SK-N-SH treated with all-trans-retinoic acid at 6 μM for 48 hours (cell line): ENCODE measurements at regions not wholly inside any gene's neighbourhood (a gene's known extent, or its start where the extent isn't known, plus 50 kb on each side); places are given as distances from the start of the nearest gene placed in this dataset.

Experiments used
- ATAC-seq: fragments of 200-7000 bp; cut with Tn5 transposase; 3 replicates; pipeline ENCODE4 v1.9.1; 2020; ENCODE audit warnings: mild to moderate bottlenecking, moderate library complexity
- ARNTL ChIP-seq: fragments of 450-650 bp; formaldehyde crosslinking; IDR thresholded peaks from 2 replicates; pipeline ENCODE4 v1.5.0; 2020; ENCODE audit warnings: low read depth, mild to moderate bottlenecking, moderate library complexity, borderline replicate concordance
- BACH2 ChIP-seq: fragments of 250-450 bp; sonication (Bioruptor Pico); IDR thresholded peaks from 2 replicates; pipeline ENCODE4 v1.9.0; 2021; ENCODE audit warnings: mild to moderate bottlenecking, borderline replicate concordance
- CREB5 ChIP-seq: fragments of 250-450 bp; sonication (Bioruptor Pico); IDR thresholded peaks from 2 replicates; pipeline ENCODE4 v1.5.1; 2020; ENCODE audit warnings: low read depth, mild to moderate bottlenecking, moderate library complexity
- CSDC2 ChIP-seq: fragments of 250-450 bp; sonication (Bioruptor Pico); IDR thresholded peaks from 2 replicates; pipeline ENCODE4 v1.5.0; 2020; ENCODE audit warnings: mild to moderate bottlenecking, moderate library complexity
- ESRRG ChIP-seq: fragments of 250-450 bp; sonication (Bioruptor Pico); IDR thresholded peaks from 2 replicates; pipeline ENCODE4 v1.6.1; 2021; ENCODE audit warnings: mild to moderate bottlenecking
- GLIS3 ChIP-seq: fragments of 250-450 bp; sonication (Bioruptor Pico); IDR thresholded peaks from 2 replicates; pipeline ENCODE4 v1.5.0; 2020; ENCODE audit warnings: mild to moderate bottlenecking, moderate library complexity
- ISL1 ChIP-seq: fragments of 250-450 bp; sonication (Bioruptor Pico); IDR thresholded peaks from 2 replicates; pipeline ENCODE4 v2.1.2; 2022; ENCODE audit warnings: mild to moderate bottlenecking, moderate library complexity
- OSR1 ChIP-seq: fragments of 250-450 bp; sonication (Bioruptor Pico); IDR thresholded peaks from 2 replicates; pipeline ENCODE4 v1.8.0; 2022; ENCODE audit warnings: moderate library complexity, mild to moderate bottlenecking, inconsistent platforms
- RARB ChIP-seq: fragments of 250-450 bp; sonication (Bioruptor Pico); IDR thresholded peaks from 2 replicates; pipeline ENCODE4 v1.8.0; 2021; ENCODE audit warnings: mild to moderate bottlenecking, moderate library complexity
- SNAI2 ChIP-seq: fragments of 250-450 bp; sonication (Bioruptor Pico); IDR thresholded peaks from 2 replicates; pipeline ENCODE4 v1.5.0; 2020; ENCODE audit warnings: mild to moderate bottlenecking, moderate library complexity
- TCF4 ChIP-seq: fragments of 250-450 bp; sonication (Bioruptor Pico); IDR thresholded peaks from 2 replicates; pipeline ENCODE4 v1.8.0; 2021; ENCODE audit warnings: mild to moderate bottlenecking, moderate library complexity, borderline replicate concordance
- TOX ChIP-seq: fragments of 250-450 bp; sonication (Bioruptor Pico); IDR thresholded peaks from 2 replicates; pipeline ENCODE4 v1.8.0; 2021; ENCODE audit warnings: mild to moderate bottlenecking, moderate library complexity, borderline replicate concordance
- ZC3H10 ChIP-seq: fragments of 250-450 bp; sonication (Bioruptor Pico); IDR thresholded peaks from 2 replicates; pipeline ENCODE4 v1.5.1; 2021; ENCODE audit warnings: mild to moderate bottlenecking, moderate library complexity
- ZFP3 ChIP-seq: fragments of 250-450 bp; sonication (Bioruptor Pico); IDR thresholded peaks from 2 replicates; pipeline ENCODE4 v1.5.0; 2020; ENCODE audit warnings: mild to moderate bottlenecking, moderate library complexity
- ZFP30 ChIP-seq: fragments of 450-650 bp; formaldehyde crosslinking; IDR thresholded peaks from 2 replicates; pipeline ENCODE4 v1.5.0; 2022; ENCODE audit warnings: mild to moderate bottlenecking, moderate library complexity
- ZNF565 ChIP-seq: fragments of 450-650 bp; formaldehyde crosslinking; conservative IDR thresholded peaks from 2 replicates; pipeline ENCODE4 v1.5.0; 2020; ENCODE audit warnings: low read depth, mild to moderate bottlenecking, moderate library complexity
- ZNF70 ChIP-seq: fragments of 450-650 bp; formaldehyde crosslinking; IDR thresholded peaks from 2 replicates; pipeline ENCODE4 v1.5.0; 2020; ENCODE audit warnings: mild to moderate bottlenecking, moderate library complexity
- TF ChIP-seq, protein P1 (sequence below): fragments of 250-450 bp; sonication (Bioruptor Pico); IDR thresholded peaks from 2 replicates; pipeline ENCODE4 v1.5.0; 2020; ENCODE audit warnings: mild to moderate bottlenecking, moderate library complexity
- TF ChIP-seq, protein P2 (sequence below): fragments of 250-450 bp; sonication (Bioruptor Pico); IDR thresholded peaks from 2 replicates; pipeline ENCODE4 v1.8.0; 2020; ENCODE audit warnings: mild to moderate bottlenecking, moderate library complexity, borderline replicate concordance
- TF ChIP-seq, protein P3 (sequence below): fragments of 250-450 bp; sonication (Bioruptor Pico); IDR thresholded peaks from 2 replicates; pipeline ENCODE4 v1.5.1; 2021; ENCODE audit warnings: mild to moderate bottlenecking, moderate library complexity
- TF ChIP-seq, protein P4 (sequence below): fragments of 250-450 bp; sonication (Bioruptor Pico); IDR thresholded peaks from 2 replicates; pipeline ENCODE4 v1.8.0; 2021; ENCODE audit warnings: low read depth, mild to moderate bottlenecking, moderate library complexity, borderline replicate concordance

- TF ChIP-seq, protein P1, sequence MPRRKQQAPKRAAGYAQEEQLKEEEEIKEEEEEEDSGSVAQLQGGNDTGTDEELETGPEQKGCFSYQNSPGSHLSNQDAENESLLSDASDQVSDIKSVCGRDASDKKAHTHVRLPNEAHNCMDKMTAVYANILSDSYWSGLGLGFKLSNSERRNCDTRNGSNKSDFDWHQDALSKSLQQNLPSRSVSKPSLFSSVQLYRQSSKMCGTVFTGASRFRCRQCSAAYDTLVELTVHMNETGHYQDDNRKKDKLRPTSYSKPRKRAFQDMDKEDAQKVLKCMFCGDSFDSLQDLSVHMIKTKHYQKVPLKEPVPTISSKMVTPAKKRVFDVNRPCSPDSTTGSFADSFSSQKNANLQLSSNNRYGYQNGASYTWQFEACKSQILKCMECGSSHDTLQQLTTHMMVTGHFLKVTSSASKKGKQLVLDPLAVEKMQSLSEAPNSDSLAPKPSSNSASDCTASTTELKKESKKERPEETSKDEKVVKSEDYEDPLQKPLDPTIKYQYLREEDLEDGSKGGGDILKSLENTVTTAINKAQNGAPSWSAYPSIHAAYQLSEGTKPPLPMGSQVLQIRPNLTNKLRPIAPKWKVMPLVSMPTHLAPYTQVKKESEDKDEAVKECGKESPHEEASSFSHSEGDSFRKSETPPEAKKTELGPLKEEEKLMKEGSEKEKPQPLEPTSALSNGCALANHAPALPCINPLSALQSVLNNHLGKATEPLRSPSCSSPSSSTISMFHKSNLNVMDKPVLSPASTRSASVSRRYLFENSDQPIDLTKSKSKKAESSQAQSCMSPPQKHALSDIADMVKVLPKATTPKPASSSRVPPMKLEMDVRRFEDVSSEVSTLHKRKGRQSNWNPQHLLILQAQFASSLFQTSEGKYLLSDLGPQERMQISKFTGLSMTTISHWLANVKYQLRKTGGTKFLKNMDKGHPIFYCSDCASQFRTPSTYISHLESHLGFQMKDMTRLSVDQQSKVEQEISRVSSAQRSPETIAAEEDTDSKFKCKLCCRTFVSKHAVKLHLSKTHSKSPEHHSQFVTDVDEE (CRISPR knock-in tag) = no peak
- TF ChIP-seq ZC3H10 (CRISPR knock-in tag) = no peak
- TF ChIP-seq OSR1 (CRISPR knock-in tag) = no peak
- TF ChIP-seq CSDC2 (CRISPR knock-in tag) = no peak
- TF ChIP-seq ZNF70 (CRISPR knock-in tag) = no peak
- TF ChIP-seq RARB = no peak
- no peak for TF ChIP-seq TOX (CRISPR knock-in tag)
- no peak for TF ChIP-seq ARNTL (CRISPR knock-in tag)
- no peak for TF ChIP-seq ESRRG (CRISPR knock-in tag)
- TF ChIP-seq BACH2 (CRISPR knock-in tag) = no peak
- TF ChIP-seq ZFP3 (CRISPR knock-in tag) = no peak
- TF ChIP-seq CREB5 (CRISPR knock-in tag) = no peak
- TF ChIP-seq TCF4 (CRISPR knock-in tag) = no peak
- no peak for TF ChIP-seq SNAI2
- TF ChIP-seq, protein P2, sequence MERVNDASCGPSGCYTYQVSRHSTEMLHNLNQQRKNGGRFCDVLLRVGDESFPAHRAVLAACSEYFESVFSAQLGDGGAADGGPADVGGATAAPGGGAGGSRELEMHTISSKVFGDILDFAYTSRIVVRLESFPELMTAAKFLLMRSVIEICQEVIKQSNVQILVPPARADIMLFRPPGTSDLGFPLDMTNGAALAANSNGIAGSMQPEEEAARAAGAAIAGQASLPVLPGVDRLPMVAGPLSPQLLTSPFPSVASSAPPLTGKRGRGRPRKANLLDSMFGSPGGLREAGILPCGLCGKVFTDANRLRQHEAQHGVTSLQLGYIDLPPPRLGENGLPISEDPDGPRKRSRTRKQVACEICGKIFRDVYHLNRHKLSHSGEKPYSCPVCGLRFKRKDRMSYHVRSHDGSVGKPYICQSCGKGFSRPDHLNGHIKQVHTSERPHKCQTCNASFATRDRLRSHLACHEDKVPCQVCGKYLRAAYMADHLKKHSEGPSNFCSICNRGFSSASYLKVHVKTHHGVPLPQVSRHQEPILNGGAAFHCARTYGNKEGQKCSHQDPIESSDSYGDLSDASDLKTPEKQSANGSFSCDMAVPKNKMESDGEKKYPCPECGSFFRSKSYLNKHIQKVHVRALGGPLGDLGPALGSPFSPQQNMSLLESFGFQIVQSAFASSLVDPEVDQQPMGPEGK = no peak
- TF ChIP-seq, protein P3, sequence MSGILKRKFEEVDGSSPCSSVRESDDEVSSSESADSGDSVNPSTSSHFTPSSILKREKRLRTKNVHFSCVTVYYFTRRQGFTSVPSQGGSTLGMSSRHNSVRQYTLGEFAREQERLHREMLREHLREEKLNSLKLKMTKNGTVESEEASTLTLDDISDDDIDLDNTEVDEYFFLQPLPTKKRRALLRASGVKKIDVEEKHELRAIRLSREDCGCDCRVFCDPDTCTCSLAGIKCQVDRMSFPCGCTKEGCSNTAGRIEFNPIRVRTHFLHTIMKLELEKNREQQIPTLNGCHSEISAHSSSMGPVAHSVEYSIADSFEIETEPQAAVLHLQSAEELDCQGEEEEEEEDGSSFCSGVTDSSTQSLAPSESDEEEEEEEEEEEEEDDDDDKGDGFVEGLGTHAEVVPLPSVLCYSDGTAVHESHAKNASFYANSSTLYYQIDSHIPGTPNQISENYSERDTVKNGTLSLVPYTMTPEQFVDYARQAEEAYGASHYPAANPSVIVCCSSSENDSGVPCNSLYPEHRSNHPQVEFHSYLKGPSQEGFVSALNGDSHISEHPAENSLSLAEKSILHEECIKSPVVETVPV = no peak
- TF ChIP-seq, all 23 proteins: peak for 0
- no peak for ATAC-seq
Observed at GRCh38 chr14:80378084-80378690, 166.9 kb upstream of the DIO2 start.

DNA sequence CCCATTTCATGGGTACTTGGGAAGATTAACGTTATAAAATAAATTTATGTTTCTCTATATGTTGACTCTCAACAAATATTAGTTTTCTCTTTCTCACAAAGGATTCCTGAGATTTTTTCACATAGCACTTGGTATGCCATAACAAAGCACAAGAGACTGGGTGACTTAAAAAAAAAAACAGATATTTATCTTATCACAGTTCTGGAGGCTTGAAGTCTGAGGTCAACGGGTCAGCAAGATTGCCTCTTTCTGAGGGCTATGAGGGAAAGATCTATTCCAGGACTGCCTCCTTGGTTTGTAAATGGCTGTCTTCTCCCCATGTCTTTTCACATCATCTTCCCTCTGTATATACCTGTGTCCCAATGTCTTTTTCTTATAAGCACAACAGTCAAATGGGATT lies 153.5 kb upstream of the DIO2 start:
- no peak for ATAC-seq
- TF ChIP-seq RARB (no peak), ZC3H10 (CRISPR knock-in tag) (no peak), ARNTL (CRISPR knock-in tag) (no peak), TOX (CRISPR knock-in tag) (no peak), GLIS3 (CRISPR knock-in tag) (no peak), CSDC2 (CRISPR knock-in tag) (no peak), ZNF565 (CRISPR knock-in tag) (no peak), ZFP3 (CRISPR knock-in tag) (no peak), TCF4 (CRISPR knock-in tag) (no peak), ZFP30 (CRISPR knock-in tag) (no peak), ZNF70 (CRISPR knock-in tag) (no peak), ISL1 (CRISPR knock-in tag) (no peak), BACH2 (CRISPR knock-in tag) (no peak), CREB5 (CRISPR knock-in tag) (no peak), SNAI2 (no peak)
- TF ChIP-seq, protein P2 = no peak
- TF ChIP-seq, protein P4, sequence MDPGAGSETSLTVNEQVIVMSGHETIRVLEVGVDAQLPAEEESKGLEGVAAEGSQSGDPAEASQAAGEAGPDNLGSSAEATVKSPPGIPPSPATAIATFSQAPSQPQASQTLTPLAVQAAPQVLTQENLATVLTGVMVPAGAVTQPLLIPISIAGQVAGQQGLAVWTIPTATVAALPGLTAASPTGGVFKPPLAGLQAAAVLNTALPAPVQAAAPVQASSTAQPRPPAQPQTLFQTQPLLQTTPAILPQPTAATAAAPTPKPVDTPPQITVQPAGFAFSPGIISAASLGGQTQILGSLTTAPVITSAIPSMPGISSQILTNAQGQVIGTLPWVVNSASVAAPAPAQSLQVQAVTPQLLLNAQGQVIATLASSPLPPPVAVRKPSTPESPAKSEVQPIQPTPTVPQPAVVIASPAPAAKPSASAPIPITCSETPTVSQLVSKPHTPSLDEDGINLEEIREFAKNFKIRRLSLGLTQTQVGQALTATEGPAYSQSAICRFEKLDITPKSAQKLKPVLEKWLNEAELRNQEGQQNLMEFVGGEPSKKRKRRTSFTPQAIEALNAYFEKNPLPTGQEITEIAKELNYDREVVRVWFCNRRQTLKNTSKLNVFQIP (CRISPR knock-in tag) = no peak
- TF ChIP-seq, protein P1 (CRISPR knock-in tag) = no peak
